ENCODE measurements at regions not wholly inside any gene's neighbourhood (a gene's known extent, or its start where the extent isn't known, plus 50 kb on each side); places are given as distances from the start of the nearest gene placed in this dataset.

DNA sequence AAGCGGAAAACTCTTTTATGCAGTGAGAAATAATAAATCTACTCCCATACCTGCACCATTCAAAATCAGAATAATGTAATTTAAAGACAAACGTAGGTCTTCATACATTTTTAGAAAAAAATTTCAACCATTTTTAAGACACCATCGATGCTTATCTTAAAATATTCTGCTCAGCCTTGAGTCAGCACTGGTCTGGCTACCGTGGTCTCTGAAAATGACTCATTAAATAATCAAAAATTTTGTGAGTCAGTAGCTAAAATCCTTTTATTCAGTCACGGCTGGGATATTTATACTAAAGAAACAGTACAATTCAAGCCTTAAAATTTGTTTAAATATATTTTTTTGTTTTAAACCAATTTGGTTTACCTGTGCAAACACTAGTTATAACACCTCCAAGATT is 2862.8 kb upstream of the PCDH20 start:
- no peak overlapping the region for H3K4me3 ChIP-seq (ENCODE audit: low read depth, low read length)
- TF ChIP-seq CTCF (IDR thresholded peaks at IDR 0.05; ENCODE audit: insufficient read depth, low read depth, low read length, missing control alignments): no peak
- DNase-seq (ENCODE audit: low read depth): no peak

DNA sequence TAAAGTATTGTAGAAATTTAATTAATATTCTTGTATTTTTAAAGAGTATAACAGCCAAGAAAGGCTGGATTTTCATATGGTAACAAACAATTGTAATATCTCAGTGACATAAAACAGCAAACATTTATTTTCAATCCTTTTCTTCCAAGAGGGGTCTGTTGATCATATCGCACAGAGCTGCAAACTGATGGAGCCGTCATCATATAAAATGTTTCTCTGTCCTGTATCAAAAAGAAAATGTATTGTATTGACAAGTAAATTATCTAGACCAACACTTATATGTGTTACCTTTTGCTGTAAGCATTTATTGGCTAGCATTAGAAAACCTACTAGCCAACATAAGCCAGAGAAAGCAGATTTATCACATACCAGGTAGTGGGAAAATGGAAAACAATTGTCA is 2861.4 kb upstream of the PCDH20 start:
- TF ChIP-seq CTCF (IDR thresholded peaks at IDR 0.05; ENCODE audit: insufficient read depth, low read depth, low read length, missing control alignments): no peak
- no peak overlapping the region for H3K4me3 ChIP-seq (ENCODE audit: low read depth, low read length)
- no peak for DNase-seq (ENCODE audit: low read depth)

- TF ChIP-seq CTCF (IDR thresholded peaks at IDR 0.05; ENCODE audit: insufficient read depth, low read depth, low read length, missing control alignments): no peak
- no peak overlapping the region for H3K4me3 ChIP-seq (ENCODE audit: low read depth, low read length)
- no peak for DNase-seq (ENCODE audit: low read depth)
These were observed 2860.6 kb upstream of the PCDH20 start for GRCh38 chr13:64276232-64276631.

- no peak for DNase-seq (ENCODE audit: low read depth)
These were observed 2859.0 kb upstream of the PCDH20 start for GRCh38 chr13:64274481-64275217.

GRCh38 chr13:64273780-64274179 is 2858.1 kb upstream of the PCDH20 start:
- no peak for DNase-seq (ENCODE audit: low read depth)
- H3K4me3 ChIP-seq (ENCODE audit: low read depth, low read length): no peak overlapping the region
- TF ChIP-seq CTCF (IDR thresholded peaks at IDR 0.05; ENCODE audit: insufficient read depth, low read depth, low read length, missing control alignments): no peak

More at GRCh38 chr13:64274481-64275217, 2859.0 kb upstream of the PCDH20 start:
- TF ChIP-seq CTCF (IDR thresholded peaks at IDR 0.05; ENCODE audit: insufficient read depth, low read depth, low read length, missing control alignments): no peak
- no peak overlapping the region for H3K4me3 ChIP-seq (ENCODE audit: low read depth, low read length)

DNA sequence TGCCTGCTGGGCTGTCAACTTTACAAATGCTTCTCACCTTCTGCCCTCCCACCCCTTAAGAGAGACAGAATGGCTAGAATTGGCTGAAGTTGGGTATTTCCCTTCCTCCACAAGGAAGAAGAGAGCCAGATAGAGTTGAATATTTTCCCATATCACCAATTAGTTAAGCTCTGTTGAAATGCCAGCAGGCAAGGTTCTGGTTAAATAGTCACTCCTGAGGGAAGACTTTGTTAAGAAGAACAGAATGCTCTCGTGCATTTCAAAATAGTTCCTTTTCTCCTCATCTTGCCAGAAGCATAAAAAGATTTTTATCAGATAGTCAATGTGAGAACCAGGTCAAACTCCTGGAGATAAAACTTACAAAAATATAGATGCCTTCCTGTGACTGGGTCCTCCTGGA is 2857.0 kb upstream of the PCDH20 start:
- TF ChIP-seq CTCF (IDR thresholded peaks at IDR 0.05; ENCODE audit: insufficient read depth, low read depth, low read length, missing control alignments): no peak
- no peak overlapping the region for H3K4me3 ChIP-seq (ENCODE audit: low read depth, low read length)
- no peak for DNase-seq (ENCODE audit: low read depth)

DNA sequence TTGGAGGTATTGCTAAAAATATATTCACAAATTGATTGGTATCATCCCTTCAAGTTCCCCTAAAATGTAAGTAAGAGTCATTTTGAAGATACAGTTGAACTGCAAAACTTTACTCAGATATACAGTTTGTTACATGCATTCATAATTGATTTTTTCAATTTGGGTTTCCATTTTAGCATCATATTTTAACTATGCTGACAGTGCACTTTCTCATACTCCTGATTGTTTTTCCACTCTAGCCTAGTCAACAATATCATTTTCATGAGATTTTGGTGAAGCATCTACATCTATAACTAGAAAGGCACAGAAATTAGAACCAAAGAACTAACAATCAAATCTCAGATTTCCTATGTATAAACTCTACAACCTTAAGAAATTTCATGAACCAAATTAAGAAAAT is 2850.4 kb upstream of the PCDH20 start:
- TF ChIP-seq CTCF (IDR thresholded peaks at IDR 0.05; ENCODE audit: insufficient read depth, low read depth, low read length, missing control alignments): no peak
- no peak for DNase-seq (ENCODE audit: low read depth)
- H3K4me3 ChIP-seq (ENCODE audit: low read depth, low read length): no peak overlapping the region
